OCI-LY1 (cell line): ENCODE measurements at regions not wholly inside any gene's neighbourhood (a gene's known extent, or its start where the extent isn't known, plus 50 kb on each side); places are given as distances from the start of the nearest gene placed in this dataset.

ENCODE experiments used
- H2AFZ ChIP-seq: fragments of 200-600 bp; sonication (generic), shearing (Covaris generic); 2 replicates; pipeline ENCODE4 v1.6.0; 2014; ENCODE audit warnings: antibody characterized with exemption, mild to moderate bottlenecking, low read length
- H3F3A ChIP-seq: fragments of 200-600 bp; sonication (generic), shearing (Covaris generic); 2 replicates; pipeline ENCODE4 v1.6.0; 2014; ENCODE audit warnings: mild to moderate bottlenecking, antibody characterized with exemption, low read length, moderate library complexity; ENCODE audit not compliant: insufficient read depth
- H3K27ac ChIP-seq: fragments of 200-600 bp; sonication (generic); 2 replicates; pipeline ENCODE4 v1.5.1; 2014; ENCODE audit warnings: low read length, mixed run types, mild to moderate bottlenecking, low read depth; ENCODE audit not compliant: poor library complexity, severe bottlenecking
- H3K27me3 ChIP-seq: fragments of 200-600 bp; sonication (generic); 2 replicates; pipeline ENCODE4 v1.6.0; 2014; ENCODE audit warnings: antibody characterized with exemption, mild to moderate bottlenecking, low read length, moderate library complexity; ENCODE audit not compliant: insufficient read depth
- H3K36me3 ChIP-seq: fragments of 200-600 bp; sonication (generic); 2 replicates; pipeline ENCODE4 v1.6.1; 2014; ENCODE audit warnings: mild to moderate bottlenecking, antibody characterized with exemption, low read length, moderate library complexity, mixed read lengths; ENCODE audit not compliant: insufficient read depth
- H3K4me1 ChIP-seq: fragments of 200-600 bp; sonication (generic); 2 replicates; pipeline ENCODE4 v1.5.1; 2014; ENCODE audit warnings: mild to moderate bottlenecking, low read length, moderate library complexity; ENCODE audit not compliant: insufficient read depth, severe bottlenecking
- H3K4me2 ChIP-seq: fragments of 200-600 bp; sonication (generic), shearing (Covaris generic); 2 replicates; pipeline ENCODE4 v1.6.1; 2014; ENCODE audit warnings: low read length
- H3K4me3 ChIP-seq: fragments of 200-600 bp; sonication (generic); 2 replicates; pipeline ENCODE4 v1.5.1; 2014; ENCODE audit warnings: low read length, low read depth, mild to moderate bottlenecking, mixed read lengths; ENCODE audit not compliant: poor library complexity, severe bottlenecking
- H3K79me2 ChIP-seq: fragments of 200-600 bp; shearing (Covaris generic); 2 replicates; pipeline ENCODE4 v1.6.1; 2016; ENCODE audit warnings: mixed run types, low read length, mixed read lengths; ENCODE audit not compliant: insufficient read depth
- H3K9ac ChIP-seq: fragments of 200-600 bp; sonication (generic), shearing (Covaris generic); 2 replicates; pipeline ENCODE4 v1.6.1; 2014; ENCODE audit warnings: mild to moderate bottlenecking, low read length, mixed read lengths
- H3K9me2 ChIP-seq: fragments of 200-600 bp; sonication (generic), shearing (Covaris generic); 2 replicates; pipeline ENCODE4 v1.6.1; 2014; ENCODE audit warnings: low read depth, mild to moderate bottlenecking, low read length, mixed read lengths
- H3K9me3 ChIP-seq: fragments of 200-600 bp; shearing (Covaris generic); 2 replicates; pipeline ENCODE4 v1.6.1; 2014; ENCODE audit warnings: low read length, mixed read lengths
- H4K20me1 ChIP-seq: fragments of 200-600 bp; sonication (generic), shearing (Covaris generic); 2 replicates; pipeline ENCODE4 v1.6.0; 2016; ENCODE audit warnings: mild to moderate bottlenecking, low read length; ENCODE audit not compliant: insufficient read depth
- EZH2 ChIP-seq: fragments of 200-600 bp; sonication (generic), shearing (Covaris generic); IDR thresholded peaks from 2 replicates; pipeline ENCODE4 v1.8.0; 2017; ENCODE audit warnings: borderline replicate concordance, mixed run types, mild to moderate bottlenecking, antibody characterized with exemption, low read length, moderate library complexity, mixed read lengths
- TF ChIP-seq, protein P1 (sequence below): fragments of 200-600 bp; sonication (generic), shearing (Covaris generic); IDR thresholded peaks from 2 replicates; pipeline ENCODE4 v1.5.1; 2017; ENCODE audit warnings: mild to moderate bottlenecking, antibody characterized with exemption, low read length, moderate library complexity, mixed read lengths

DNA sequence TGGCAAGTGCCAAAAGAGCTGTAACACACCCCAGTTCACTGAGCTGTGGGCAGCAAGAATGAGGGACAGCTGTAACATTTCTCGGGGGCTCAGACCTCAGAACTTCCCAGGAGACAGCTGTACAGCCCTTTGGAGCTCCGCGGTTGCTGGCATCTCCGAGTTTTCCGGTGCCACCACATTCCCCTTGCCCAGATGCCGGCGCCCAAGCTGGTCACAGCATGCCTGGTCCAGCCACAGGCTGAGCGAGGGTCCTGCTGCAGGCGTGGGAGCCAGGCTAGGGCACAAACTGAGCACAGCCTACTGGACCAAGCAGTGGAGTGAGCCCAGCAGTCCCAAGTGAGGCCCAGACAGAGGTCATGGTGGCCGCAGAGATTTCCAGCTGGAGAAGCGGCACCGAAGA lies 797.7 kb upstream of the EDIL3 start:
- no peaks in the 10 kb centered on the region for H3K9me2 ChIP-seq
- H3K9me3 ChIP-seq, result no peaks in the 10 kb centered on the region
- H2AFZ ChIP-seq, result no peak overlapping the region
- H4K20me1 ChIP-seq, result no peaks in the 10 kb centered on the region
- no peak overlapping the region for H3K27ac ChIP-seq
- H3F3A ChIP-seq, result no peaks in the 10 kb centered on the region
- H3K79me2 ChIP-seq, result no peaks in the 10 kb centered on the region
- TF ChIP-seq, protein P1, sequence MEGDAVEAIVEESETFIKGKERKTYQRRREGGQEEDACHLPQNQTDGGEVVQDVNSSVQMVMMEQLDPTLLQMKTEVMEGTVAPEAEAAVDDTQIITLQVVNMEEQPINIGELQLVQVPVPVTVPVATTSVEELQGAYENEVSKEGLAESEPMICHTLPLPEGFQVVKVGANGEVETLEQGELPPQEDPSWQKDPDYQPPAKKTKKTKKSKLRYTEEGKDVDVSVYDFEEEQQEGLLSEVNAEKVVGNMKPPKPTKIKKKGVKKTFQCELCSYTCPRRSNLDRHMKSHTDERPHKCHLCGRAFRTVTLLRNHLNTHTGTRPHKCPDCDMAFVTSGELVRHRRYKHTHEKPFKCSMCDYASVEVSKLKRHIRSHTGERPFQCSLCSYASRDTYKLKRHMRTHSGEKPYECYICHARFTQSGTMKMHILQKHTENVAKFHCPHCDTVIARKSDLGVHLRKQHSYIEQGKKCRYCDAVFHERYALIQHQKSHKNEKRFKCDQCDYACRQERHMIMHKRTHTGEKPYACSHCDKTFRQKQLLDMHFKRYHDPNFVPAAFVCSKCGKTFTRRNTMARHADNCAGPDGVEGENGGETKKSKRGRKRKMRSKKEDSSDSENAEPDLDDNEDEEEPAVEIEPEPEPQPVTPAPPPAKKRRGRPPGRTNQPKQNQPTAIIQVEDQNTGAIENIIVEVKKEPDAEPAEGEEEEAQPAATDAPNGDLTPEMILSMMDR, result no peak
- no peak for TF ChIP-seq EZH2
- H3K4me2 ChIP-seq, result no peak overlapping the region
- H3K4me3 ChIP-seq, result no peak overlapping the region
- no peaks in the 10 kb centered on the region for H3K4me1 ChIP-seq
- no peaks in the 10 kb centered on the region for H3K27me3 ChIP-seq
- no peaks in the 10 kb centered on the region for H3K36me3 ChIP-seq
- no peak overlapping the region for H3K9ac ChIP-seq

DNA sequence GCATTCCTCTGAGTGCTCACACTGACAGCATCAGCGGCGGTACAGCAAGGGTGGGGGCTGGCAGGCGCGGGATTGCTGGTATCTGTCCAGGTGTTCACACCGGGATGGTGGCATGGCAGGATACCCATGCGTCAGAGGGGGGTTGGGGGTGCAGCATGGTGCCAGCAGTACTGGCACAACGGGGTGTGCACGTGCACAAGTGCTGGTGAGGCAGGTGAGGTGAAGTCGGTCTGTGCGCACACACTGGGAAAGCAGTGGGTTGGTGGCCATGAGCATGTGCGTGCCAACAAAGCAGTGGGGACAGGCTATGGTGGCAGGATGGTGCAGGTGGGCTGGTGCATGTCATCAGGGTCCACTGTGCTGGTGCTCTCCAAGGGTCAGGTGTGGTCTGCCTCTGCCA lies 819.6 kb upstream of the EDIL3 start:
- H2AFZ ChIP-seq, result no peak overlapping the region
- no peaks in the 10 kb centered on the region for H3K79me2 ChIP-seq
- no peak overlapping the region for H3K4me3 ChIP-seq
- H3K4me2 ChIP-seq, result no peak overlapping the region
- no peaks in the 10 kb centered on the region for H3K27me3 ChIP-seq
- no peaks in the 10 kb centered on the region for H3F3A ChIP-seq
- no peak overlapping the region for H3K9ac ChIP-seq
- H4K20me1 ChIP-seq, result no peaks in the 10 kb centered on the region
- no peak overlapping the region for H3K27ac ChIP-seq
- H3K4me1 ChIP-seq, result no peaks in the 10 kb centered on the region
- no peaks in the 10 kb centered on the region for H3K9me2 ChIP-seq
- no peaks in the 10 kb centered on the region for H3K36me3 ChIP-seq
- TF ChIP-seq, protein P1, result no peak
- TF ChIP-seq EZH2, result no peak
- H3K9me3 ChIP-seq, result no peaks in the 10 kb centered on the region

DNA sequence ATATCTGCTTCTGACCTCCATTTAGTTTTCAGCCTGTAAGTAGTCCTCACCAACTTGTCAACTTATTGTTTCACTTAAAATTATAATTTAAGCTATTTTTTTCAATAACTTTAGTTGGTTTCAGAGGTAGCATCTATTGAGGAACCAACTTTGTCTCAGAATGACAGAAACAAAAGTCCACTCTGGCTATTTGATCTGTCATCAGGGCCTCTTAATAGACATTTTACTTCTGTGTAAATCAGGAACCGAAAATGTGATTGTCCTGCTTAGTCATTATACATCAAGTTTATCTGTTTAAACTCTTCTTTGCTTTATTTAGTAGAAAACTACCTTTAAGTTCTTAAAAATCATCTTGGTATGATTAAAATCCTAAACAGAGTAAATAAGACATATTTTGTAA lies 820.8 kb upstream of the EDIL3 start:
- TF ChIP-seq EZH2, result no peak
- TF ChIP-seq, protein P1, result no peak
- Histone ChIP-seq H3K27ac (no peak overlapping the region), H3K4me2 (no peak overlapping the region), H3F3A (no peaks in the 10 kb centered on the region), H2AFZ (no peak overlapping the region), H3K79me2 (no peaks in the 10 kb centered on the region), H4K20me1 (no peaks in the 10 kb centered on the region), H3K9ac (no peak overlapping the region), H3K36me3 (no peaks in the 10 kb centered on the region), H3K4me1 (no peaks in the 10 kb centered on the region), H3K27me3 (no peaks in the 10 kb centered on the region), H3K9me3 (no peaks in the 10 kb centered on the region), H3K4me3 (no peak overlapping the region), H3K9me2 (no peaks in the 10 kb centered on the region)
